H1 (cell line): ENCODE measurements at regions not wholly inside any gene's neighbourhood (a gene's known extent, or its start where the extent isn't known, plus 50 kb on each side); places are given as distances from the start of the nearest gene placed in this dataset.

Source experiments
- CTCF ChIA-PET: fragments of 300-600 bp; sonication (Branson Sonifier 250); formaldehyde crosslinking; loops from one replicate; lab custom pipeline; 2021; ENCODE audit not compliant: partially characterized antibody; lab: Charles Lee
- POLR2A ChIA-PET: fragments of 300-600 bp; sonication (Branson Sonifier 250); formaldehyde crosslinking; loops from one replicate; lab custom pipeline; 2021; ENCODE audit warnings: inconsistent platforms; ENCODE audit not compliant: partially characterized antibody; lab: Charles Lee
- DNase-seq, 2 experiments: peaks; one replicate each; pipeline versions ENCODE4 v3.0.0 to v3.0.0-alpha.2; 2010 to 2022; ENCODE audit warnings: low spot score in 2 of 2, low read depth in 1 of 2, mixed read lengths in 1 of 2
- FAIRE-seq: peaks from 2 replicates; lab custom pipeline; 2011; peaks lifted over from hg19 to GRCh38; lab: Jason Lieb, UNC
- H2AFZ ChIP-seq: 2 replicates; pipeline ENCODE4 v1.8.1; 2012; ENCODE audit warnings: low read length, inconsistent platforms
- H2AK5ac ChIP-seq: 2 replicates; pipeline ENCODE4 v1.6.1; 2013; ENCODE audit warnings: low read depth, low read length
- H2BK120ac ChIP-seq: replicated peaks from 2 replicates; pipeline ENCODE3; 2013; ENCODE audit warnings: low read depth, low read length, inconsistent platforms
- H2BK12ac ChIP-seq: 2 replicates; pipeline ENCODE4 v1.6.1; 2013; ENCODE audit warnings: low read depth, low read length
- H2BK15ac ChIP-seq: 2 replicates; pipeline ENCODE4 v1.6.1; 2013; ENCODE audit warnings: low read length
- H2BK20ac ChIP-seq: 2 replicates; pipeline ENCODE4 v1.6.1; 2013; ENCODE audit warnings: low read length
- H2BK5ac ChIP-seq: 2 replicates; pipeline ENCODE4 v1.6.1; 2013; ENCODE audit warnings: low read depth, low read length
- H3K14ac ChIP-seq: 2 replicates; pipeline ENCODE4 v1.6.1; 2013; ENCODE audit warnings: inconsistent platforms; ENCODE audit not compliant: insufficient read length
- H3K18ac ChIP-seq: 2 replicates; pipeline ENCODE4 v1.6.1; 2013; ENCODE audit warnings: low read length; ENCODE audit errors: extremely low read depth
- H3K23ac ChIP-seq: 2 replicates; pipeline ENCODE4 v1.6.1; 2013; ENCODE audit warnings: inconsistent platforms; ENCODE audit not compliant: insufficient read length
- H3K23me2 ChIP-seq: 2 replicates; pipeline ENCODE4 v1.6.1; 2013; ENCODE audit warnings: low read depth, low read length
- H3K27ac ChIP-seq: 2 replicates; pipeline ENCODE4 v1.6.1; 2011; ENCODE audit warnings: low read depth, low read length, inconsistent platforms
- H3K27me3 ChIP-seq, 4 experiments: replicated peaks in 1 of 4; 1 replicate in 1 of 4; 2 replicates in 3 of 4; pipeline versions ENCODE4 v1.6.1 to v1.8.1; 2011 to 2013; ENCODE audit warnings: low read length in 3 of 4, mild to moderate bottlenecking in 3 of 4, inconsistent platforms in 2 of 4, mixed read lengths in 2 of 4, moderate library complexity in 1 of 4; ENCODE audit not compliant: control insufficient read depth in 3 of 4, insufficient read depth in 3 of 4; ENCODE audit errors: extremely low read depth in 1 of 4
- H3K36me3 ChIP-seq, 4 experiments: 2 replicates each; pipeline versions ENCODE4 v1.6.1 to v1.8.1; 2011 to 2013; ENCODE audit warnings: mild to moderate bottlenecking in 4 of 4, low read length in 3 of 4, moderate library complexity in 2 of 4, control low read depth in 1 of 4, inconsistent platforms in 1 of 4; ENCODE audit not compliant: insufficient read depth in 4 of 4, control insufficient read depth in 2 of 4
- H3K4ac ChIP-seq: replicated peaks from 2 replicates; pipeline ENCODE3; 2013; ENCODE audit warnings: low read length, low read depth, mixed read lengths, inconsistent platforms; ENCODE audit not compliant: insufficient read length
- H3K4me1 ChIP-seq, 4 experiments: replicated peaks in 1 of 4; 1 replicate in 1 of 4; 2 replicates in 3 of 4; pipeline versions ENCODE4 v1.6.1 to v1.8.1; 2011 to 2013; ENCODE audit warnings: low read length in 3 of 4, inconsistent platforms in 2 of 4, mixed read lengths in 1 of 4; ENCODE audit not compliant: insufficient read depth in 4 of 4, control insufficient read depth in 3 of 4
- H3K4me2 ChIP-seq, 2 experiments: 2 replicates each; pipeline versions ENCODE4 v1.6.1 to v1.8.1; 2011 to 2013; ENCODE audit warnings: low read depth in 2 of 2, low read length in 2 of 2, control low read depth in 1 of 2, inconsistent platforms in 1 of 2, mild to moderate bottlenecking in 1 of 2; ENCODE audit not compliant: insufficient read depth in 1 of 2
- H3K4me3 ChIP-seq, 4 experiments: fragments of 200-600, 300-600 bp in 1 of 4; sonication (generic), shearing (Covaris generic), sonication (Bioruptor Twin) in 1 of 4; 2 replicates each; pipeline versions ENCODE4 v1.5.1 to v1.8.1; 2011 to 2016; ENCODE audit warnings: low read length in 4 of 4, low read depth in 3 of 4, control low read depth in 2 of 4, inconsistent platforms in 2 of 4, mild to moderate bottlenecking in 2 of 4, mixed read lengths in 1 of 4, moderate library complexity in 1 of 4; ENCODE audit not compliant: insufficient read depth in 2 of 4; ENCODE audit errors: extremely low read depth in 1 of 4
- H3K56ac ChIP-seq: replicated peaks from 2 replicates; pipeline ENCODE3; 2013; ENCODE audit warnings: low read depth, mild to moderate bottlenecking, mixed read lengths, low read length, inconsistent platforms; ENCODE audit not compliant: insufficient read length
- H3K79me1 ChIP-seq: 2 replicates; pipeline ENCODE4 v1.6.1; 2013; ENCODE audit warnings: low read depth, low read length, control low read depth
- H3K79me2 ChIP-seq, 2 experiments: 2 replicates each; pipeline versions ENCODE4 v1.6.1 to v1.8.1; 2012 to 2013; ENCODE audit warnings: low read length in 2 of 2, mild to moderate bottlenecking in 2 of 2, inconsistent platforms in 1 of 2; ENCODE audit not compliant: insufficient read depth in 2 of 2, control insufficient read depth in 1 of 2
- H3K9ac ChIP-seq, 4 experiments: replicated peaks in 1 of 4; 1 replicate in 1 of 4; 2 replicates in 3 of 4; pipeline versions ENCODE4 v1.6.1 to v1.8.1; 2011 to 2013; ENCODE audit warnings: low read depth in 3 of 4, low read length in 3 of 4, control low read depth in 2 of 4, mild to moderate bottlenecking in 2 of 4, moderate library complexity in 2 of 4, inconsistent platforms in 1 of 4; ENCODE audit errors: extremely low read depth in 1 of 4
- H3K9me3 ChIP-seq, 2 experiments: 2 replicates each; pipeline versions ENCODE4 v1.6.1 to v1.8.1; 2012 to 2013; ENCODE audit warnings: mild to moderate bottlenecking in 2 of 2, moderate library complexity in 2 of 2, control low read depth in 1 of 2, inconsistent platforms in 1 of 2, low read depth in 1 of 2, low read length in 1 of 2, mixed read lengths in 1 of 2; ENCODE audit not compliant: insufficient read depth in 2 of 2
- H4K20me1 ChIP-seq, 2 experiments: replicated peaks in 1 of 2; 2 replicates each; pipeline versions ENCODE3 to v1.8.1; 2011 to 2013; ENCODE audit warnings: inconsistent platforms in 2 of 2, low read length in 2 of 2, mild to moderate bottlenecking in 1 of 2; ENCODE audit not compliant: insufficient read depth in 2 of 2, control insufficient read depth in 1 of 2
- H4K5ac ChIP-seq: 2 replicates; pipeline ENCODE4 v1.6.1; 2013; ENCODE audit warnings: low read length, low read depth, mixed read lengths, inconsistent platforms; ENCODE audit not compliant: insufficient read length
- H4K8ac ChIP-seq: 2 replicates; pipeline ENCODE4 v1.8.0; 2013; ENCODE audit warnings: mild to moderate bottlenecking, moderate library complexity, low read length, inconsistent platforms; ENCODE audit not compliant: insufficient read depth; ENCODE audit errors: extremely low read depth
- H4K91ac ChIP-seq: replicated peaks from 2 replicates; pipeline ENCODE3; 2013; ENCODE audit warnings: low read length, mixed read lengths, inconsistent platforms; ENCODE audit not compliant: insufficient read length
- CBX5 ChIP-seq: fragments of 300-800, 300-1000 bp; sonication (generic); IDR thresholded peaks from 2 replicates; pipeline ENCODE4 v1.7.1; 2016; ENCODE audit warnings: antibody characterized with exemption, low read length, low read depth
- KDM4A ChIP-seq: IDR thresholded peaks from one replicate; pipeline ENCODE4 v1.7.1; 2012; ENCODE audit warnings: low read depth, mild to moderate bottlenecking, moderate library complexity, low read length, inconsistent platforms; ENCODE audit not compliant: severe bottlenecking
- POLR2AphosphoS5 ChIP-seq: IDR thresholded peaks from 2 replicates; pipeline ENCODE4 v1.6.1; 2011; ENCODE audit warnings: low read depth, low read length
- RAD21 ChIP-seq, 2 experiments: IDR thresholded peaks in 1 of 2; conservative IDR thresholded peaks in 1 of 2; 2 replicates each; pipeline ENCODE4 v1.6.1; 2011; ENCODE audit warnings: low read depth in 2 of 2, low read length in 2 of 2, improper control_type of control experiment in 1 of 2, inconsistent platforms in 1 of 2, mild to moderate bottlenecking in 1 of 2, moderate library complexity in 1 of 2
- TEAD4 ChIP-seq: IDR thresholded peaks from 2 replicates; pipeline ENCODE4 v1.6.1; 2012; ENCODE audit warnings: low read depth, low read length, inconsistent platforms, mixed read lengths

GRCh38 chr2:7557376-7557775 is 640.2 kb downstream of the RNF144A start:
- no peak for DNase-seq
- H3K23ac ChIP-seq, result no peak overlapping the region
- no peaks in the 10 kb centered on the region for H3K36me3 ChIP-seq
- H4K91ac ChIP-seq, result no peak overlapping the region
- H3K9me3 ChIP-seq, result no peaks in the 10 kb centered on the region
- no peaks in the 10 kb centered on the region for H3K23me2 ChIP-seq
- no peaks in the 10 kb centered on the region for H4K20me1 ChIP-seq
- H3K4me3 ChIP-seq, result no peak overlapping the region
- no peak overlapping the region for H4K8ac ChIP-seq
- no peak overlapping the region for H3K14ac ChIP-seq
- no peak overlapping the region for H2BK15ac ChIP-seq
- H3K79me1 ChIP-seq, result no peaks in the 10 kb centered on the region
- no peak overlapping the region for H4K5ac ChIP-seq
- H3K9ac ChIP-seq, result no peak overlapping the region
- H2BK20ac ChIP-seq, result no peak overlapping the region
- H3K4ac ChIP-seq, result no peak overlapping the region
- TF ChIP-seq CBX5 (no peak), POLR2AphosphoS5 (no peak), RAD21 (IDR thresholded peaks at IDR 0.05 in 1 of 2, conservative IDR thresholded peaks at IDR 0.05 in 1 of 2; ENCODE audit: low read depth in 2 of 2, low read length in 2 of 2) (no peak), TEAD4 (no peak), KDM4A (no peak)
- TF ChIP-seq, all 59 proteins: peak for 0
- H2AK5ac ChIP-seq, result no peak overlapping the region
- FAIRE-seq, result no peak
- H3K56ac ChIP-seq, result no peak overlapping the region
- H3K27ac ChIP-seq, result no peak overlapping the region
- ChIA-PET POLR2A (interaction anchor here (1.2 kb wide), 1 partner anchor 9 kb away, joined by 3 read pairs; no protein-coding TSS in a partner anchor), CTCF (interaction anchor here (0.6 kb wide), 1 partner anchor 741 kb away, joined by 3 read pairs; no protein-coding TSS in a partner anchor)
- no peak overlapping the region for H2BK5ac ChIP-seq
- no peaks in the 10 kb centered on the region for H3K27me3 ChIP-seq
- no peaks in the 10 kb centered on the region; a peak in 1 of 7 replicates for H3K4me1 ChIP-seq
- no peak overlapping the region for H3K18ac ChIP-seq
- no peak overlapping the region for H2BK120ac ChIP-seq
- H3K79me2 ChIP-seq, result no peaks in the 10 kb centered on the region
- H2BK12ac ChIP-seq, result no peak overlapping the region
- H2AFZ ChIP-seq, result no peak overlapping the region
- no peak overlapping the region for H3K4me2 ChIP-seq
